Epithelial cell of proximal tubule (primary cell): ENCODE measurements at regions not wholly inside any gene's neighbourhood (a gene's known extent, or its start where the extent isn't known, plus 50 kb on each side); places are given as distances from the start of the nearest gene placed in this dataset.

Experiments
- DNase-seq: peaks from one replicate; pipeline ENCODE4 v3.0.0-alpha.2; 2011; ENCODE audit warnings: low read depth
- H3K4me3 ChIP-seq: 2 replicates; pipeline ENCODE4 v1.5.1; 2011; ENCODE audit warnings: low read depth, mild to moderate bottlenecking, low read length
- CTCF ChIP-seq: conservative IDR thresholded peaks from 2 replicates; pipeline ENCODE4 v1.5.1; 2012; ENCODE audit warnings: low read depth, mild to moderate bottlenecking, low read length

- DNase-seq, result no peak
- no peak overlapping the region for H3K4me3 ChIP-seq
- TF ChIP-seq CTCF, result no peak
Measured at GRCh38 chr21:28280611-28281010, 712.1 kb downstream of the LTN1 start.

- DNase-seq, result no peak
- H3K4me3 ChIP-seq, result no peak overlapping the region
- no peak for TF ChIP-seq CTCF
Measured at GRCh38 chr21:28277324-28277723, 715.4 kb downstream of the LTN1 start.

GRCh38 chr21:28272272-28272992, 720.2 kb downstream of the LTN1 start:
- TF ChIP-seq CTCF, result no peak
- DNase-seq, result no peak

GRCh38 chr21:28269173-28269572, 723.5 kb downstream of the LTN1 start:
- TF ChIP-seq CTCF, result no peak
- H3K4me3 ChIP-seq, result no peak overlapping the region
- DNase-seq, result no peak

More at GRCh38 chr21:28272272-28272992, 720.2 kb downstream of the LTN1 start:
- H3K4me3 ChIP-seq, result no peak overlapping the region

GRCh38 chr21:28268685-28269084, 724.0 kb downstream of the LTN1 start:
- no peak for TF ChIP-seq CTCF
- DNase-seq, result no peak
- H3K4me3 ChIP-seq, result no peak overlapping the region

- H3K4me3 ChIP-seq, result no peak overlapping the region
- TF ChIP-seq CTCF, result no peak
Measured at GRCh38 chr21:28267449-28267848, 725.2 kb downstream of the LTN1 start.

GRCh38 chr21:28266061-28266460, 726.6 kb downstream of the LTN1 start:
- DNase-seq, result no peak
- no peak for TF ChIP-seq CTCF
- H3K4me3 ChIP-seq, result no peak overlapping the region

More at GRCh38 chr21:28267449-28267848, 725.2 kb downstream of the LTN1 start:
- DNase-seq, result no peak
